ENCODE measurements at regions not wholly inside any gene's neighbourhood (a gene's known extent, or its start where the extent isn't known, plus 50 kb on each side); places are given as distances from the start of the nearest gene placed in this dataset.
"Not testable (repeated sequence)": the region's sequence is repeated elsewhere in the genome, so short reads cannot be mapped to it uniquely, and the experiment has no call there.

- no peak for FAIRE-seq
These were observed 671.0 kb downstream of the SLITRK1 start for GRCh38 chr13:83211301-83211700.

GRCh38 chr13:83204886-83205285 is 677.4 kb downstream of the SLITRK1 start:
- FAIRE-seq = no peak

DNA sequence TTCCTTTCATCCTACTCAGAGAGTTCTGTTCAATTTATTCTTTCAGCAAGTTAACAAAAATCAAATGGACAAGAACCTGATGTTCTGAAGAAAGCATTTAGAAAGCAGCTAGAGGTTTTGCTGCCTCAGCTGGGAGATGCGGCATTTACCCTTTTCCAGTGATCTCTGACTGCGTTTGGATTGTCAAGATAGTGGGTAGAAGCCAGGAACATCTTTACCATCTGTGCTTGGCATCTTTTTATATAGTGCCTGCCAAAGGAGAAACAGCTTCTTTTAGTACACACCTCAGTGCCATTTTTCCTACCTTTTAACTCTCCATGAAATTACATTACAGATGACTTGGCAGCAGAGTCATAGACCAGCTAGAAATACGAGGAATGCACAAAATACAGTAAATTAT is 680.8 kb downstream of the SLITRK1 start:
- FAIRE-seq = no peak

- no peak for FAIRE-seq
These were observed 685.0 kb downstream of the SLITRK1 start for GRCh38 chr13:83197316-83197715.

- FAIRE-seq = no peak
These were observed 692.3 kb downstream of the SLITRK1 start for GRCh38 chr13:83190020-83190419.

DNA sequence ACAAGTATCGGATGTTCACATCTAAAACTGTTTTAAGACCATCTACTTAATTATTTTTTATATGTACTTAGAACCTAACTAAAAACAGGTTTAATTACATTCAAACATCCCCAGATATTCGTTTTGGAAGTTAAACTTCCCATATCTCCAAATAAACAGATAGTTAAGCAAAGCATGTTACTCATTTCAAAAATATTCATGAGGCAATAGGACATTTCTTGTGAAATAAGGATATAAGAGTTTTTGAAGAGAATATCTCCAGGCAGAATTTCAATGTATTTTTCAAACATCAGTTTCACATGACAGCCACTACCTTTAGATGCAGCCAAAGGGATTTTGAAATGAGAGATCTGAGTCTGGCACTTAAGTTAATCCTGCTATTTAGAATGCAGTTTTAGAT is 697.5 kb downstream of the SLITRK1 start:
- FAIRE-seq = no peak

DNA sequence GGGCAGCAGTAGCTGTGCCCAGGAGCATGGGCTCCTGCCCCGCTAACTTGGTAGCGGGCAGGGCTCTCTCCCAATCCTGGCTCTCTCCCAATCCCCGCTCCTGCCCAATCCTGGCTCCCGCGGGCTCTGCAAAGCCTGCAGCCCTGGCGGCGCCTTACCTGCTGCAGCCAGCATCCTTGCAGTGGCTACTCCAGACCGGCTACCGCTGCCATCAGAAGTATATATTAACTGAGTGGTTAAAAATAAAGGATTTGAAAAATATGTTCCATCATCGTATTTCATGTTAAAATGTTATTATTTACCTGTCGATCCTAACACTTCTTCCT is 698.2 kb downstream of the SLITRK1 start:
- no peak for FAIRE-seq

- FAIRE-seq = no peak
These were observed 698.7 kb downstream of the SLITRK1 start for GRCh38 chr13:83183439-83184149.

GRCh38 chr13:83182845-83183244 is 699.4 kb downstream of the SLITRK1 start:
- no peak for FAIRE-seq

DNA sequence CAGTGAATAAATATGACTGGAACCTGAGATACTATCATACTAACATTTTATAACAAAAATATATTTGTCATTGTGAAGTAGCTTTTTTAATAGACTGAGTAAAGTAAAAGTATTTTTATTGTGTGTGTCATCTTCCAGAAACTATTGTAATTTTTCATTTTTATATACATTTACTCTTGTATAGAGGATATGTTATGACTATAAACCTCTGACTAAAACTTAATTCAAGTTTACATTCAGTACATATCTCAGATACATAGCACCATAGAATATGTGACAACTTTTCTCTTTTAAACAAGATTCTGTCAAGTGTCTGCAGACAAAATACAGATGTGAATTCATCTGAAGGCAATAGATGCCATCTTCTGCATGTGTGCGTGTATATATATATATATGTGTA is 704.3 kb downstream of the SLITRK1 start:
- FAIRE-seq = no peak

DNA sequence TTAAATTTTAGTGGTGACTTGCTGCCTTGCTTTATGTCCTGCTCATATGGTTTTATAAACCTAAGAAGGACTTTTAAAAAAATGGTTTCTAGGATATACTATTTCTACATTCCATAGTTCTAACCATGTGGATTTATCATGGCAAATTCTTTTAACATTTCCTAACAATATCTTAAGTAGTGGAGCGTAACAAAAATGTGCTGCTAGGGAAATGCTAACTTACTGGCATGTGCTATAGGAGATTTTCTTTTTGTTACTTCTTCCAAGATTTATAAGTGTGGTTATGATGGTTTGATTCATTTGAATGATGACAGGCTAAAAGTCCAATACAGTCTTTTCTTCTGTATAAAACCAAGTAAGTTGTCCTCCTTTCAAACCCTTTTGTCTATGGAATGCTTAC is 713.7 kb downstream of the SLITRK1 start:
- no peak for FAIRE-seq

- FAIRE-seq = no peak
These were observed 715.1 kb downstream of the SLITRK1 start for GRCh38 chr13:83167203-83167602.

DNA sequence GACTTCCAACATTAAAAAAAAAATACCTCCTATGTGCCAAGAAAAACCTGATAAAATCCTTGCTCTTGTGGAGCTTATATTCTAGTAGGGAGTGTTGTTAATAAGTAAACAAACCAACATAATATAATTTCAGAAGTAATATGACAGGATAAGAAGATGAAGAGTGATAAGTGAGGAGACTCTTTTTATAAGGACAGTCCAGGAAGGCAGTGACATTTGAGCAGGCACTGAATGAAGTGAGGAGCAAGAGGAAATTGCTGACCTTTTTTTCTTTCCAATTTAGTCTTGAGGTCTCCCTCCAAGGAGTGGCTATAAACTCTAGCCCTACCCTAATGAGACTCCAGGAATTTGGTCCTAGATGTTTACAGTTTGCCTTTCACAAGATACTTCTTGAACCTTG is 715.7 kb downstream of the SLITRK1 start:
- FAIRE-seq = no peak

DNA sequence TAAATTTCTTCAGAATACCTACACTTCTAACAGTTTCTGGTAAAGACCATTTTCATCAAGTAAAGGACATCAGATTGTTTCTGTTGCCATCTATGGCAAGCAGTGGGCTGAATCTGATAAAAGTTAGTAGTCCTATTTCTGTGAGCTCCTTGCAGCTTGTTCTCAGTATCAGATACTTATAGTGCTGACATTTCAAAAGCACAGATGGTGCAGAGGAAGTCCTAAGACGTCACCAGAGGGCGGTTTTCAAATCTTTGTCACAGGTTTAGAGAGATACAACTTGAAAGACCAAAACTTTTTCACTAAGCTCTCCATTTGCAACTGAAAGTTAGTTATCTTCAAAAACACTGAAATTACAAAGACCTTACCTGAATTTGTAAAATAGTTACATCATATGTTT is 719.8 kb downstream of the SLITRK1 start:
- FAIRE-seq = no peak

- no peak for FAIRE-seq
These were observed 728.4 kb downstream of the SLITRK1 start for GRCh38 chr13:83153848-83154247.

GRCh38 chr13:83151308-83151660 is 731.0 kb downstream of the SLITRK1 start:
- FAIRE-seq = no peak

DNA sequence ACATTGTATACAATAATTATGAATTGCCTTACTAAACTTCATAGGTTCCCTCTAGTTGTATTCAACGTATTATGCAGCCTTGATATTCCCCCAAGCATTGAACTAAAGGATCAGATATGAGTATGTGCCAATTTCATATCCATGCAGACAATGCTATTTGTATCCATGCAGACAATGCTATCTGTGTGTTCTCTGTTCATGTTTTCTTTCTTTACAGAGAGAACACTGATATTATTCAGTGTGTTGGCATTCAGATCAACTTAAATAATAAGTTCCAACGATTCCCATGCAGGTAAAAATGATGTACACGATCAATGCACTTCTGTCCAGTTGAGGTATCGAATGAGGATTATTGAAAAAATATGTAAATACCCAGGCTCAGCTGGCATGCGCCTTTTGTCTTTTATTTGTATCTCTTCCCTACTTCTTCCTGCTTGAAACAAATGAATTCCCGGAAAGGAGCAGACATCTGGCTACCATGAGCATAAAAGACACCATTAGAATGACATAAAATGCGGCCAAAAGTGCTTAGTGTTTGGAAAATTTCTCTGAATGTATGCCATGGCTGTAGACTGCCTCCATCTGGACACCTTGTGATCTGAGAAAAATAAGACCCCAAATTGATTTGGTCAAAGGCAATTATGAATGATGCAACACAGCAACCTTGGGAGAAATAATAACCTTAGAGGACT is 731.5 kb downstream of the SLITRK1 start:
- FAIRE-seq = no peak

DNA sequence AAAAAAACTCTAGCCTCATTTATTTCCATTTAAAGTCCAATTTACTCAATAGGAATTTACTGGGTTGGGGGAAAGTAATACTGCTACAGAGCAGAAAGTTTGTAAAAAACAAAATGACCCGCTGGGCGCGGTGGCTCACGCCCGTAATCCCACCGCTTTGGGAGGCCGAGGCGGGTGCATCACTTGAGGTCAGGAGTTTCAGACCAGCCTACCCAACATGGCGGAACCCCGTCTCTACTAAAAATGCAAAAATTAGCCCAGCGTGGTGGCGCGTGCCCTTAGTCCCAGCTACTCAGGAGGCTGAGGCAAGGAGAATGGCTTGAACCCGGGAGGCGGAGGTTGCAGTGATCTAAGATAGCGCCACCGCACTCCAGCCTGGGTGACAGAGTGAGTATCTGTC is 745.6 kb downstream of the SLITRK1 start:
- no peak for FAIRE-seq

DNA sequence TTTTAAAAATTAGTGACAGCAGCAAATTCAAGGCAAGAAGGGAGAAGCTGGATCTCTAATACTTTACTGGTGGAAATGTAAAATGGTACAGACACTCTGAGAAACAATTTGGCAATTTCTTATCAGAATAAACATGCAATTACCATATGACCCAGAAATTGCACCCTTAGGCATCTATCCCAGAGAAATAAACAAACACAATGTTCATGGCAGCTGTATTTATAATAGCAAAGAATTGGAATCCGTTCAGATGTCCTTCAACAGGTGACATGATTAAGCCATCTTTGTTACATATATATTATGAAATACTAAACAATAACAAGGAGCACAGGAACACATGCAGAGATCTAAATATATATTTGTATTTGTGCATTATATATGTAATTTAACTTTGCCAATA is 756.5 kb downstream of the SLITRK1 start:
- FAIRE-seq = no peak

GRCh38 chr13:83121896-83122295 is 760.4 kb downstream of the SLITRK1 start:
- no peak for FAIRE-seq

DNA sequence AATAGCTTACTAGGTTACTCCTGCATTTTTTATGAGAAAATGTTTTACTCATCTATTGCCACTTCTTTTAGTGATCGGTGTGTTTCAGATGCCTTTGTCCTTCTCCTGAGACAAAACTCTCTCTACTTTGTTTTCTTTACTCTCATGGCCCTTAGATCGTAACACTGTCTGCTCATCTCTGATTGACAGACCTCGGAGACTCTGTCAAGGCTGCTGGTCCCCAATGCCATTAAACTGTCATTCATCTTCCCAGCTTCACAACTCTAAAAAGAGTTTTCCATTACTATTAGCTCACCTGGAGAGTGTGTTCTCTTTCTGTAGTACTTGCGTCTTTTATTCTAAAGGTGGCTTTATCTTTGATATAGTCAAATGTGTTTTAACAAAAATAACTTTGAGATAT is 765.2 kb downstream of the SLITRK1 start:
- no peak for FAIRE-seq

GRCh38 chr13:83101574-83102247 is 780.6 kb downstream of the SLITRK1 start:
- FAIRE-seq = not testable (repeated sequence)

DNA sequence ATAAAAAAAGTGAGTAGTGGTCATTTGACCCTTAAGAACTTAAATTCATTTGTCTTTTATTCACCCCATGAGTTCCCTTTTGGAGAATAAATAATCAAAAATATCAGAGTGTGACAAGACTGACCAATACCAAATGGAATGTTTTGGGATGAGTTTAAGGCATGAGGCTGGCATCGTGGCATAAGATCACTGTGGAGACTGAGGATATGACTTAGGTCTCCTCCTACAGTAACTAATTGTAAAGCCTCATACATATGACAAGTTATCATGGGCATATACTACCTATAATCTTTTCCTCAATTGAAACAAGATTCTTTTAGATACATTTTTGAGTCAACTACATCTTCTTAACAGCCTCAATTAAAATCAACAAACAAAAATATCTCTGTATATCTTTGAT is 782.0 kb downstream of the SLITRK1 start:
- no peak for FAIRE-seq

DNA sequence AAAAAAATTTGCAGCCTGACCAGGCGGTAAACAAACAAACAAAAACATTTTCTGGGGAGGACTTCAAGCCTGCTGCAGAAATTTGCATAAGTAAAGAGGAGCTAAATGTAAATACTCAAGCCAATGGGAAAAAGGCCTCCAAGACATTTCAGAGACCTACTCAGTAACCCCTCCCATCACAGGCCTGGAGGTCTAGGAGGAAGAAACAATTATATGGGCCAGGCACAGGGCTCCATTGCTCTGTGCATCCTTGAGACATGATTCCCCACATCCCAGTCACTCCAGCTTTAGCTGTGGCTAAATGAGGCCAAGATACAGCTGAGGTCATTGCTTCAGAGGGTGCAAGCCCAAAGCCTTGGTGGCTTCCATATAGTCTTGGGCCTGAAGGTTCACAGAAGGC is 793.4 kb downstream of the SLITRK1 start:
- no peak for FAIRE-seq

DNA sequence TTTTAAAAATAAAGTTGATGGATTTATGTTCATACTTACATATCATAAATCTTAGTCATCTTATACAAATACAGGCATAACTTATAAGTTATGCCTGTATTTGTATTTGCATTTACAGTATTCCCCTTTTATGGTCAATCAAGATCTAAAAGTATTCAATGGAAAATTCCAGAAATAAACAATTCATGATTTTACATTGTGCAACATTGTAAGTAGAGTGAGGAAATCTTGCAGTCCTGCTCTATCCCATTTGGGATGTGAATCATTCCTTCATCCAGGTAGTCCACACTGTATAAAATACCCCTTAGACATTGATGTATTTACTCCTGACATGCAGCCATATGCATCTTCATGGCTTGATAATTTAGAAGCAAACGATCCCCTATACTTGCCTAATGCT is 795.3 kb downstream of the SLITRK1 start:
- no peak for FAIRE-seq
